ENCODE measurements at regions not wholly inside any gene's neighbourhood (a gene's known extent, or its start where the extent isn't known, plus 50 kb on each side); places are given as distances from the start of the nearest gene placed in this dataset.
"Not testable (repeated sequence)": the region's sequence is repeated elsewhere in the genome, so short reads cannot be mapped to it uniquely, and the experiment has no call there.

DNA sequence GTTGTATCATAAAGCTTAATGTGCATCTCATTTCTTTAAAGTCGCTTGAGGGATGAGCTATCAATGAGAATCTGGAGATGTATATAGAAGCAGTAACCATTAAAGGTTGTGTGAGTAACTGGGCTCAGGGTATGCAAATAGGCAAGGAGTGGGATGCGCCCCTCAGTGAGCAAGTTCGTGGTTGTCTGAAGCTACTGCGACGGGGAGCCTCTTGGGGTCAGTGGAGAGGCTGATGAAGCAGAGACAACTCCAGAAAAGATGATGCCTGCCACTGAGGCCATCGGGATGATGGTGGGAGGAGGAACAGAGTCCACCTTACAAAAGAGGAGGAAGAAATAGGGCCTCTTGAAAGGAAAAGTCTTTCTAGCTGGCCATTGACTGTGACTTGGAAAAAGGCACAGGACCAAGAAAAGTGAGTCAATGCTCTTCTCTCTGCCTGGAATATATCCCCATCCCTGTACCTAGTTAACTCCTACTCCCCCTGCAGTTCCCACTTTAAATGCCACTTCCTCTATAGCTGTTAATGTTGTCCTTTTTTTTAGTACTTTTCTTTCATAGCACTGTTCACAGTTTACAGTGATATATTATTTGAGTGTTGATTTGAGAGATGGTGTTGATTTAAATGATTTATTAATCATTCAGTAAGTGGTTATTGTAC is 51.4 kb upstream of the LSM6 start:
- no peak overlapping the region for H3K27ac Mint-ChIP-seq
- H3K9me3 Mint-ChIP-seq: no peaks in the 10 kb centered on the region
- intact Hi-C loops (cut with micrococcal nuclease): no loop called here
- no peaks in the 10 kb centered on the region for H3K36me3 Mint-ChIP-seq (ENCODE audit: low read depth)
- H3K4me1 Mint-ChIP-seq (ENCODE audit: low read depth): peaks cover 14% of the 10 kb centered on the region
- H3K4me3 Mint-ChIP-seq: no peak overlapping the region
- H3K27me3 Mint-ChIP-seq: peaks cover 6% of the 10 kb centered on the region

GRCh38 chr4:146123231-146123630 is 52.3 kb upstream of the LSM6 start:
- Mint-ChIP-seq H3K4me3 (no peak overlapping the region), H3K9me3 (no peaks in the 10 kb centered on the region), H3K36me3 (ENCODE audit: low read depth) (no peaks in the 10 kb centered on the region), H3K27ac (no peak overlapping the region), H3K27me3 (peaks cover 6% of the 10 kb centered on the region), H3K4me1 (ENCODE audit: low read depth) (peaks cover 14% of the 10 kb centered on the region)
- intact Hi-C loops (cut with micrococcal nuclease): no loop called here

GRCh38 chr4:146122398-146122797 is 53.1 kb upstream of the LSM6 start:
- Mint-ChIP-seq H3K27ac (no peak overlapping the region), H3K4me3 (no peak overlapping the region)
- intact Hi-C loops (cut with micrococcal nuclease): no loop called here

GRCh38 chr4:146121757-146122156 is 53.8 kb upstream of the LSM6 start:
- Mint-ChIP-seq H3K27me3 (peaks cover 6% of the 10 kb centered on the region), H3K4me3 (no peak overlapping the region), H3K9me3 (no peaks in the 10 kb centered on the region), H3K36me3 (ENCODE audit: low read depth) (no peaks in the 10 kb centered on the region), H3K4me1 (ENCODE audit: low read depth) (peaks cover 25% of the 10 kb centered on the region), H3K27ac (no peak overlapping the region)
- intact Hi-C loops (cut with micrococcal nuclease): no loop called here

More at GRCh38 chr4:146122398-146122797, 53.1 kb upstream of the LSM6 start:
- H3K9me3 Mint-ChIP-seq: no peaks in the 10 kb centered on the region
- peaks cover 6% of the 10 kb centered on the region for H3K27me3 Mint-ChIP-seq
- H3K4me1 Mint-ChIP-seq (ENCODE audit: low read depth): peaks cover 19% of the 10 kb centered on the region
- H3K36me3 Mint-ChIP-seq (ENCODE audit: low read depth): no peaks in the 10 kb centered on the region

GRCh38 chr4:146119845-146120404 is 55.6 kb upstream of the LSM6 start:
- H3K4me1 Mint-ChIP-seq (ENCODE audit: low read depth): peaks cover 28% of the 10 kb centered on the region
- H3K36me3 Mint-ChIP-seq (ENCODE audit: low read depth): no peaks in the 10 kb centered on the region
- no peak overlapping the region for H3K27ac Mint-ChIP-seq
- peaks cover 6% of the 10 kb centered on the region for H3K27me3 Mint-ChIP-seq
- intact Hi-C loops (cut with micrococcal nuclease): no loop called here
- no peaks in the 10 kb centered on the region for H3K9me3 Mint-ChIP-seq
- no peak overlapping the region for H3K4me3 Mint-ChIP-seq

- intact Hi-C loops (cut with micrococcal nuclease): no loop called here
- Mint-ChIP-seq H3K4me3 (no peak overlapping the region), H3K27ac (peak overlapping the region; percentile 15), H3K9me3 (no peaks in the 10 kb centered on the region), H3K27me3 (no peaks in the 10 kb centered on the region), H3K4me1 (ENCODE audit: low read depth) (peaks cover 54% of the 10 kb centered on the region), H3K36me3 (ENCODE audit: low read depth) (no peaks in the 10 kb centered on the region)
These were observed 61.5 kb upstream of the LSM6 start for GRCh38 chr4:146114066-146114465.

- intact Hi-C loops (cut with micrococcal nuclease): no loop called here
- peak overlapping the region; percentile 15 for H3K27ac Mint-ChIP-seq
- peaks cover 54% of the 10 kb centered on the region for H3K4me1 Mint-ChIP-seq (ENCODE audit: low read depth)
- H3K27me3 Mint-ChIP-seq: no peaks in the 10 kb centered on the region
- no peaks in the 10 kb centered on the region for H3K9me3 Mint-ChIP-seq
- H3K36me3 Mint-ChIP-seq (ENCODE audit: low read depth): no peaks in the 10 kb centered on the region
- no peak overlapping the region for H3K4me3 Mint-ChIP-seq
These were observed 62.3 kb upstream of the LSM6 start for GRCh38 chr4:146113171-146113570.

DNA sequence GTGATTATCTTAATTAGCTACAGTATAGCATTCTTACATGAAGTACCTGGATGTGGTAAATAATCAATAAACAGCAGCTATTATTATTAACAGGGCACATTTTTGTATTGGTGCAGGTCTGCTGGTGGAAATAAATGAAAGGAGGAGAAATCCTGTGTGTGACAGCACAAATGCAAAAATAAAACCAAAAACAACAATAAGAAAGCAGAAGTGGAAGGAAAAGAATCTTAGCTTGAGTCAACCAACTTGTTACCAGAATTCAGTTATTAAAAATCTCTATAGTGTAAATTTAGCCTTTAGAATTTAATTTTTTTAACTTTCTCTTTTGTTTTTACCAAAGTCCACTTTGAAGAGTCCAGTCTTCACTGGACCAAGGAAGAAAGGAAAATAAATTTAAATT is 63.1 kb upstream of the LSM6 start:
- Mint-ChIP-seq H3K27ac (peak overlapping the region; percentile 15), H3K27me3 (no peaks in the 10 kb centered on the region), H3K9me3 (no peaks in the 10 kb centered on the region), H3K36me3 (ENCODE audit: low read depth) (no peaks in the 10 kb centered on the region), H3K4me1 (ENCODE audit: low read depth) (peaks cover 49% of the 10 kb centered on the region), H3K4me3 (no peak overlapping the region)
- intact Hi-C loops (cut with micrococcal nuclease): no loop called here

- intact Hi-C loops (cut with micrococcal nuclease): no loop called here
- no peaks in the 10 kb centered on the region for H3K36me3 Mint-ChIP-seq (ENCODE audit: low read depth)
- peaks cover 44% of the 10 kb centered on the region for H3K4me1 Mint-ChIP-seq (ENCODE audit: low read depth)
- H3K4me3 Mint-ChIP-seq: no peak overlapping the region
- H3K27me3 Mint-ChIP-seq: no peaks in the 10 kb centered on the region
- H3K27ac Mint-ChIP-seq: peak overlapping the region; percentile 83
- H3K9me3 Mint-ChIP-seq: no peaks in the 10 kb centered on the region
These were observed 64.5 kb upstream of the LSM6 start for GRCh38 chr4:146110871-146111485.

DNA sequence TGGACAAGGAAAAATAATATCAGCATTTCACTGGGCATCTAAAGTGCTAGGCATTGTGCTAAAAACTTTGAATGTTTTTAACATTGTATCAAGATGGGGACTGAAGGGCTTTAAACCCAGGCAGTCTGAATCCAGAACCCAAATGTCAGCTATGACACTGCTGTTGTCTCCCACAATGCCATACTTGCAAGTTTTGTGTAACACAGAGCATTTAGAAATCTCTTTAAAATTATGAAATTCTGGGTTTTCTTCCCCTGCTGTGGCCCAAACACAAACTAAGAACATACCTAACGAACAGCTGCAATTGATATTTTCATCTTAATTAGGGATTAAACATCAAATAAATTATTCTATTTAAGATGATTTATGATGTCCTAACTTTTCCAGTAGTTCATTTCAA is 66.8 kb upstream of the LSM6 start:
- no peaks in the 10 kb centered on the region for H3K27me3 Mint-ChIP-seq
- H3K4me3 Mint-ChIP-seq: no peak overlapping the region
- no peaks in the 10 kb centered on the region for H3K9me3 Mint-ChIP-seq

GRCh38 chr4:146107587-146108240 is 67.8 kb upstream of the LSM6 start:
- H3K9me3 Mint-ChIP-seq: no peaks in the 10 kb centered on the region
- no peaks in the 10 kb centered on the region for H3K27me3 Mint-ChIP-seq
- H3K27ac Mint-ChIP-seq: no peak overlapping the region
- intact Hi-C loops (cut with micrococcal nuclease): no loop called here
- H3K4me3 Mint-ChIP-seq: no peak overlapping the region
- H3K4me1 Mint-ChIP-seq (ENCODE audit: low read depth): peaks cover 60% of the 10 kb centered on the region
- no peaks in the 10 kb centered on the region for H3K36me3 Mint-ChIP-seq (ENCODE audit: low read depth)

More for the DNA sequence above, 66.8 kb upstream of the LSM6 start:
- H3K4me1 Mint-ChIP-seq (ENCODE audit: low read depth): peaks cover 65% of the 10 kb centered on the region
- H3K36me3 Mint-ChIP-seq (ENCODE audit: low read depth): no peaks in the 10 kb centered on the region
- H3K27ac Mint-ChIP-seq: no peak overlapping the region
- intact Hi-C loops (cut with micrococcal nuclease): no loop called here

GRCh38 chr4:146105464-146105863 is 70.1 kb upstream of the LSM6 start:
- Mint-ChIP-seq H3K4me3 (no peak overlapping the region), H3K4me1 (ENCODE audit: low read depth) (peaks cover 40% of the 10 kb centered on the region), H3K36me3 (ENCODE audit: low read depth) (no peaks in the 10 kb centered on the region), H3K9me3 (no peaks in the 10 kb centered on the region), H3K27ac (peak overlapping the region; percentile 67), H3K27me3 (no peaks in the 10 kb centered on the region)
- intact Hi-C loops (cut with micrococcal nuclease): no loop called here

DNA sequence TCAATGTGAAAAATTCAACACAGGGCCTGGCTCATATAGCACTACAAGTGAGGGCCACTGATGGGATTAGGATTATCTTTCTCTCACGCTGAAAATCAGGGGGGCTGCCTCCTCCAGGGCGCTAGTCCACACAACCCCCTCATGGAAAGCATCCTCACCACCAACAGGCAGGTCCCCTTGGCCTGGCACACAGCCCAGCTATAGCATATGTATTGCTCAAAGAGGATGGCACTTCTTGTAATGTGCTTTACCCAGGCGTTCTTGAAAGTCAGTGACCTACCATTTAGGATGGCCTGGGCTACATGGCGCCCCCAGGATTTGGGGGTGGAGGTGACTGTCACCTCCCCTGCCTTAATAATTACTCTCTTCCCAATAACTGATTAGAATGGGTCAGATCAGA is 71.0 kb upstream of the LSM6 start:
- no peaks in the 10 kb centered on the region for H3K9me3 Mint-ChIP-seq
- H3K4me3 Mint-ChIP-seq: no peak overlapping the region
- H3K4me1 Mint-ChIP-seq (ENCODE audit: low read depth): peaks cover 34% of the 10 kb centered on the region
- intact Hi-C loops (cut with micrococcal nuclease): no loop called here
- H3K36me3 Mint-ChIP-seq (ENCODE audit: low read depth): no peaks in the 10 kb centered on the region
- no peaks in the 10 kb centered on the region for H3K27me3 Mint-ChIP-seq
- H3K27ac Mint-ChIP-seq: peak overlapping the region; percentile 67

DNA sequence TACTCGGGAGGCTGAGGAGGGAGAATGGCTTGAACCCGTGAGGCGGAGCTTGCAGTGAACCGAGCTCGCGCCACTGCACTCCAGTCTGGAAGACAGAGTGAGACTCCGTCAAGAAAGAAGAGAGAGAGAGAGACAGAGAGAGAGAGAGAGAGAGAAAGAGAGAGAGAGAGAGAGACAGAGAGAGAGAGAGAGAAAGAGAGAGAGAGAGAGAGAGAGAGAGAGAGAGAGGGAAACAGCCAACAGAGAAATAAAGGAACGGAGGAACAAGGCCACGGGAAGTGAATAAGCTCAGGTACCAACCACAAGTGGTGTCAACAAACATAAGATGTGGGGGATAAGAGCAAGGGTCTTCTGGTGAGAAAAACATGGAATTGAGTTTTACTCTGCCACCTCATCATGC is 71.5 kb upstream of the LSM6 start:
- H3K27ac Mint-ChIP-seq: peak overlapping the region; percentile 67
- intact Hi-C loops (cut with micrococcal nuclease); H3K36me3 Mint-ChIP-seq (ENCODE audit: low read depth); H3K4me3 Mint-ChIP-seq; H3K9me3 Mint-ChIP-seq; H3K27me3 Mint-ChIP-seq: not testable (repeated sequence)
- H3K4me1 Mint-ChIP-seq (ENCODE audit: low read depth): peaks cover 39% of the 10 kb centered on the region
